ENCODE measurements at regions not wholly inside any gene's neighbourhood (a gene's known extent, or its start where the extent isn't known, plus 50 kb on each side); places are given as distances from the start of the nearest gene placed in this dataset.

DNA sequence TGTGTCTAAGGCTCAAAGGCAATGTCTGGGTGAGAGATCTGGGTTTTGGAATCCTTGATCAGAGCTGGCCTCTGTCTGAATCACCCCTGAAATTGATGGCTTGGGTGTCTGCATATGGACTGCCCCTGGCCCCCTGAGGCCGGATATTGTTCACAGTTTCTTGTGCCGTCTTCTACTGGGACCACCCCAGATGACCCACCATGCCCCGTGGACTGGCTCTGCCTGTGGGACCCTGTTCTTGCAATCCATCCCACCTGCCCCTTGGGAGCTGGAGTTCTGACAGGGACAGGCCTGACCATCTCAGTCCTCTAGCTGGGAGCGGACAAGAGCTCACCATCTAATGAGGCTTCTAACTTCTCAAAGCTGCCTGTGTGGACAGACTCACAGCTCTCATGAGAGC, 119.9 kb downstream of the FAM43A start:
- DNase-seq (ENCODE audit: low read depth): no peak

GRCh38 chr3:194806991-194807630, 121.4 kb downstream of the FAM43A start:
- no peak for DNase-seq (ENCODE audit: low read depth)

DNA sequence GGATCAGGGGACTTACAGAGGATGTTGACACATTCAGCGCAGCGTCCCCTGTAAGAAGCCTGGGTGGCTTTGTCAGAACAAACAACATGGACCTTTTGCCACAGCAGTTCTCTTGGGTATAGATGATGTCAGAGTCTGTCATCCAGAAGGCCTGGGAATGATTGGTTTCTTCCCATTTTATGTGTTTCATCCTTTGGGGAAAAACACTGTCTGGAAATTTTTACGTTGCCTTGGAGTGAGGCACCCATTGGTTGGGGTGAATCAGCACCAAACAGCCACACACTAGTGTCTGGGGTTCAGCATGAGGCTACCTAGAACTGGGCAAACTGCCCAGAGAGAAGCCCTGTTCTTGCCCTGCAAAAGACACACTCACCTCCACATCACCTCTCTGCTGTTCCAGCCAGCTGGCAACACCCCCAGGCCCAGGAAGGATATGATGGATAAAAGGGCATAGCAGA, 123.0 kb downstream of the FAM43A start:
- no peak for DNase-seq (ENCODE audit: low read depth)

DNA sequence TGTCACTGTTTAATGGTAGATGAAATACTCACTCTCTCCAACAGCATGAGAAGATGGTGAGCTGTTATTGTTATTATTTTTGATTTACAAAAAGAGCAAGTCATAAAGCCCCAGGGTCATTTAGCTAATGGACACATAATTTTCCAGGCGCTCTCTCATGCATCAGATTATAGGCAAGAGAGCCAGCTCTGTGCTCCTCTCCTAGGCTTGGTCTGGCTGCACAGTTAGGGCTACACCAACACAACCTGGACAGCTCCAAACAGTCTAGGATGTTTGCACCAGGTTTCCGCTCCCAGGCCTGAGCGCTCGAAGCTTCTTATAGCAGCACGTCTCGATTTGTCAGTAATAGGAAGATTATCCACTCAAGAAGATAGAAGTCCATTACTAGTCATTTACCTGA, 123.7 kb downstream of the FAM43A start:
- no peak for DNase-seq (ENCODE audit: low read depth)

DNA sequence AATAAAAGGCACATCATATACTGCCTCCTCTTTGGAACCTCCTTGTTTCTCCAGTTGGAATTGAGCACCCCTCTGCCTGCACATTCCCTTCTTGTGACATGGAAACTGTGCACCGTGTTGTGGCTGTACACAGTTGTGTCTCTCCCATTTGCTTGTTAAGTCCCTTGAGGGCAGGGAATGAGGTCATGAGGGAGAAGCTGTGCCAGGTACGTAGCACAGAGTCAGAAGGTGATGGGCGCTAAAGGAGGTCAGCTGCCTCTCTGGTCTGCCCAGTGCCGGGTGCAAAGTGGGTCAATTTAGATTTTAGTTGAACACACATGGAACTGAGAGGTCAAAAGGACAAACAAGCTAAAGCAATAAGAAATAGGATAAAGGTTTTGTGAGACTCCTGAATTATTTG, 124.4 kb downstream of the FAM43A start:
- no peak for DNase-seq (ENCODE audit: low read depth)

- DNase-seq (ENCODE audit: low read depth): no peak
These were observed 125.4 kb downstream of the FAM43A start for GRCh38 chr3:194811118-194811517.

GRCh38 chr3:194812176-194812575, 126.5 kb downstream of the FAM43A start:
- DNase-seq (ENCODE audit: low read depth): no peak

GRCh38 chr3:194814878-194815357, 129.2 kb downstream of the FAM43A start:
- DNase-seq (ENCODE audit: low read depth): no peak

- no peak for DNase-seq (ENCODE audit: low read depth)
These were observed 131.3 kb downstream of the FAM43A start for GRCh38 chr3:194816748-194817591.

DNA sequence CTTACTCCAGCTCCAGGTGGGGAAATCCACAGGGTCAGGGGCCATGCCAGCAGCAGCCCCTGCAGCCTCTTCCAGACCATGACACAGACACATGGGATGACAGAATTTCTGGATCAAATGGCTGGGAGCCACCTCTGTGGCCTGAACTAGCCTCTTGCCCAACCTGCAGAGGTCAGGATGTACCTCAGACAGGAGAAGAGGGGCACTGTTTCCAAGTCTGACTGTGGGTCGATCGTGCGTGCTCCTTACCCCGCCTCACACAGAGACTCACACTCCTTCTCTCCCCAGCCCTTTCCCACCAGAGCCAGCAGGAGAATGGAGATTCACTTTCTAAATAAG, 131.9 kb downstream of the FAM43A start:
- no peak for DNase-seq (ENCODE audit: low read depth)

DNA sequence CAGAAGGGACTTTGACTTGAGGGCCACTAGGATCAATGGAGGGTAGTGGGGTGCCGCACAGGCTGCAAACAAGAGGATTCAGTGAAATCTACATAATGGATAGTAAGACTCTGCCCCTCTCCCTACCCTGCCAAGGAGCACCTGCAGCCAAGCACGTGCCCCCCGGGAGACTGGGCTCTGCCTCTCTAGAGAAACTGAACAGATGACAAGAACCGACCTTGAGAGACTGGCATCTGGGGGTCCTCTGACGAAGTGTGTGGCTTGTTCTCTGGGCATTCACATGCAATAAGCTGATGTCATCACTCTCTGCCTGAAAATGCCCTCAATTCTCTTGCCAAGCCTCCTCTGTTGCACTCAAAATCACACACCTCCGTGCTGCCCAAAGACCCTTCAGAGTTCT, 132.3 kb downstream of the FAM43A start:
- no peak for DNase-seq (ENCODE audit: low read depth)

GRCh38 chr3:194824100-194824499, 138.4 kb downstream of the FAM43A start:
- DNase-seq (ENCODE audit: low read depth): no peak

DNA sequence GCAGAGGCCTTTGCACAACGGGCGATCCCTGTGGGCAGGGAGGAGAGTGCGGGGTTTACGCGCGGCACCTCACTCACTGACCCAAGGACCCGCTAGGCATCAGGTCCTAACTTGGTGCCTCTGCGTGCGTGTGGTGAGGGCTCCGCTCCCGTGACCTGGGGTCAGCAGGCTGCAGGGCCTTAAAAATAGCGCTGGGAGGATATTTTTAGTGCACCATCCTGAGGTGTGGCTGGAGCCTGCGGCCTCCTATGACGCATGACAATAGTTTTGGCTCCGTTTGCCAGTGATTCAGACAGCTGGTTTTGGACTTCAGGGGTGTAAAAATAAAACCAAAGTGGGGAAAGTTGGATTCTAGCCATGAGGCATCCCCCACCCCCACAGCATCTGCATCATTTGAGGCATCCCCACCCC, 139.0 kb downstream of the FAM43A start:
- DNase-seq (ENCODE audit: low read depth): no peak

DNA sequence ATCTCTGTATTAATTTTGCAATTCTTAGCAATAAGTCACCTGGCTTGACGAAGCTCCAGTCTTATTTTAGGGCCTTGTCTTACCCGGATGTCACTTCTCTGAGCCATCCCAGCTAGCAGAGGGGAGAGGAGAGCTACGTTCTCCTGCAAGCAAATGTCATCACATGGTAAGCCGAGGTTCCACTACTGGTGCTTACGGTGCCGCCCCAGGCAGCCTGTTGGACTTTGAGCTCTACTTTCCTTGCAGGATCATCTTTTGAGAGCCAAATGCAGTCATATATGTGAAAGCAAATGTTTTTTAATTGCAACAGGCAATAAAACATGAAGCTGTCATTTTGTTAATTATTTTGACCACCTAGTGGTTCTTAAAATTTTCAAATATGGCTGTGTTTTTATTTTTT, 140.9 kb downstream of the FAM43A start:
- DNase-seq (ENCODE audit: low read depth): no peak

DNA sequence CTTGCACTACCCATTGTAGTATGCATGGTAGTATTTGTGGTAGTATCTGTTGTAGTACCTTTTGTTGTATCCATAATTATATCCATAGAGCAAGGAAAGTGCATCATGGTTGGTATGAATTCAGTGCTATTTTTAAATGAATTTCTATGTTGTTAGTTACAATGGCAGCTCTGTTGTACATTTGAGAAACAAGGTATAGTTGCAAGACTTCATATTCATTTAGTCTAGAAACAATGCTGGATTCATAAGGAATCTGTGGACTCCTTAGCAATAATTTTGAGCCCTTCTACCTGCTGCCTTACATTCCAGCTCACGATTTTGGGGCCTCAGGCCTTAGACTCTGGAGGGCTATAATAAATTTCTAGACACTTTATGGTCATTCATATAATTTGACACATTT, 141.8 kb downstream of the FAM43A start:
- no peak for DNase-seq (ENCODE audit: low read depth)

DNA sequence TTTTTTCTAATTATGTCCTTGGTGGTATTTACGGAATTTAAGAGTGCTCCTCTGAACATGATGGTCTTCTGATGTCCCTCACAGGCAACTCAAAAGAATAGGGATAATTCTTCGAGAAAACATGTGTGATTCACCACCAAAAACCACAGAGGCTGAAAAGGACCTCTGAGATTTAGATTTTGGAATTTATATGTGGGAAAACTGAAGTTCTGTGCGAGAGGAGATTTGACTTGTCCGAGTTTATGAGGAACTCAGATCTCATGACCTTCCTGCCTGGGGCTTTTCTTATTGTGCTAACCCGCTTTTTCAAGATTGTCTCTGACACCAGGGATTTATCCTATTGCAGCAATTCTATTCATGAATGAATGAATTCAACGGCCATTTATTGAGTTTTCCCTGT, 142.4 kb downstream of the FAM43A start:
- no peak for DNase-seq (ENCODE audit: low read depth)

- DNase-seq (ENCODE audit: low read depth): no peak
These were observed 143.2 kb downstream of the FAM43A start for GRCh38 chr3:194828926-194829325.

- DNase-seq (ENCODE audit: low read depth): no peak
These were observed 144.7 kb downstream of the FAM43A start for GRCh38 chr3:194830401-194830800.

- no peak for DNase-seq (ENCODE audit: low read depth)
These were observed 145.3 kb downstream of the FAM43A start for GRCh38 chr3:194830978-194831377.

DNA sequence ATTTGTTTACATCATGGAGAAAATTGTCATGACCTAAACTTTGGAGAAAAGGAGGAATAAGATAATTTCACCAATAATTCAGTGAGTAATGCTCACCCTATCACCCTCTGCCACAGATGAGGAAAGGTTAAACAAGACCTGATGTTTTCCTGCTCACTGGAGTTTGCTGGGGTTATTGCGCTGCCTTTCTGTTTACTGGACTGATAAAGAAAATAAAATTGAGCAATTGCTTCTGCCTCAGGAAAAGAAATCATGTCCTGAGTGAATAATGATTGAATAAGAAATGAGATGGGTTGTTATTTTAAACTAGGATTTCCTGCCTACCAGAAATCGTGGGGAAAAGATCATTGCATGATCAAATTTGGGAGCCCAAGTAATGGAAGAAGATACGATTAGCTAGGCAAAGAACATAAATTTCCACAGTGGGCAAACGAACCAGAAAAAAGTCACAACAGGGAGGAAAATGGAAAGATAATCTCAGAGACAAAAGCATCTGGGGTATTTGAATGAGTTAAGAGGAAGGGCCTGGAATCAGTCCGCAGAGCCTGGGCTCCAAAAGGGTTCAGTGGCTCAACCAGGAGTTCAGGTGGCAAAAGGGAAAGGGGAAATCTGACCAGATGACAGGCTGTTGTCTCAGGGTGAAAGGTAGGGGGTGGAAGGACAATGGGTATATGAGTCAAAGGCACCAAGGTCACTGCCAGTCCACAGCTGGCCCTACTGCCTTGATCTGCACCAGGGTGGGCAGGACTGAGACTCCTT, 146.8 kb downstream of the FAM43A start:
- DNase-seq (ENCODE audit: low read depth): no peak

- no peak for DNase-seq (ENCODE audit: low read depth)
These were observed 147.6 kb downstream of the FAM43A start for GRCh38 chr3:194833114-194833910.

DNA sequence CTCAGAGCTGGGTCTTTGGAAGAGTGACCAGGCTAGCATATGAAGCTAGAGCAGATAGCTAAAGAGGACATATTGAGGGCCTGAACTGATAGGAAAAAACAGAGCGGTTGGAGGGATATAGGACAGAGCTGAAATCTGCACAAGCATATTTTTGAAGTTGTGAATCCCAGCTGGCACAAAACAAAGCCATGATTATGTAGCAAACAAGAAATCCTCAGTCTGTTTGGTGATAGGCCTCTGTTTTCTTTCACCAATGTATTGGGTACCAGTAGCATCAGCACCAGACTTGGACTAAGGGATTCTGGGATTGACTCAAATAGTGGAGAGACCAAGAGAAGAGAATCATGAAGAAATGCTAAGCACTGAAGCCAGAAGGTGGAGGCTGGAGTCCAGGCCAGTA, 151.0 kb downstream of the FAM43A start:
- no peak for DNase-seq (ENCODE audit: low read depth)

Measured in stimulated activated CD8-positive, alpha-beta memory T cell treated with anti-CD3 and anti-CD28 coated beads, Interleukin-15, amount 100 ng/mL, for 24 hours (primary cell).